H1 (cell line): ENCODE measurements at regions not wholly inside any gene's neighbourhood (a gene's known extent, or its start where the extent isn't known, plus 50 kb on each side); places are given as distances from the start of the nearest gene placed in this dataset.
"Not testable (repeated sequence)": the region's sequence is repeated elsewhere in the genome, so short reads cannot be mapped to it uniquely, and the experiment has no call there.

Experiments
- CHD2 ChIP-seq: IDR thresholded peaks from 2 replicates; pipeline ENCODE4 v1.6.1; 2012; ENCODE audit warnings: low read length, improper control_type of control experiment
- POLR2A ChIP-seq, 2 experiments: IDR thresholded peaks; 1 replicate in 1 of 2; 2 replicates in 1 of 2; pipeline ENCODE4 v1.6.1; 2011; ENCODE audit warnings: low read depth in 2 of 2, low read length in 2 of 2, mild to moderate bottlenecking in 2 of 2; ENCODE audit errors: control extremely low read depth in 1 of 2
- RAD21 ChIP-seq, 2 experiments: IDR thresholded peaks in 1 of 2; conservative IDR thresholded peaks in 1 of 2; 2 replicates each; pipeline ENCODE4 v1.6.1; 2011; ENCODE audit warnings: low read depth in 2 of 2, low read length in 2 of 2, improper control_type of control experiment in 1 of 2, inconsistent platforms in 1 of 2, mild to moderate bottlenecking in 1 of 2, moderate library complexity in 1 of 2
- TAF1 ChIP-seq: IDR thresholded peaks from 2 replicates; pipeline ENCODE4 v1.6.1; 2011; ENCODE audit warnings: mild to moderate bottlenecking, low read depth, low read length
- TF ChIP-seq, protein P1 (sequence below), 3 experiments: IDR thresholded peaks; 1 replicate in 2 of 3; 2 replicates in 1 of 3; pipeline versions ENCODE4 v1.5.1 to v1.6.1; 2011; ENCODE audit warnings: low read length in 3 of 3, mild to moderate bottlenecking in 3 of 3, inconsistent platforms in 2 of 3, low read depth in 1 of 3, moderate library complexity in 1 of 3; ENCODE audit not compliant: insufficient read depth in 1 of 3; ENCODE audit errors: control extremely low read depth in 1 of 3

DNA sequence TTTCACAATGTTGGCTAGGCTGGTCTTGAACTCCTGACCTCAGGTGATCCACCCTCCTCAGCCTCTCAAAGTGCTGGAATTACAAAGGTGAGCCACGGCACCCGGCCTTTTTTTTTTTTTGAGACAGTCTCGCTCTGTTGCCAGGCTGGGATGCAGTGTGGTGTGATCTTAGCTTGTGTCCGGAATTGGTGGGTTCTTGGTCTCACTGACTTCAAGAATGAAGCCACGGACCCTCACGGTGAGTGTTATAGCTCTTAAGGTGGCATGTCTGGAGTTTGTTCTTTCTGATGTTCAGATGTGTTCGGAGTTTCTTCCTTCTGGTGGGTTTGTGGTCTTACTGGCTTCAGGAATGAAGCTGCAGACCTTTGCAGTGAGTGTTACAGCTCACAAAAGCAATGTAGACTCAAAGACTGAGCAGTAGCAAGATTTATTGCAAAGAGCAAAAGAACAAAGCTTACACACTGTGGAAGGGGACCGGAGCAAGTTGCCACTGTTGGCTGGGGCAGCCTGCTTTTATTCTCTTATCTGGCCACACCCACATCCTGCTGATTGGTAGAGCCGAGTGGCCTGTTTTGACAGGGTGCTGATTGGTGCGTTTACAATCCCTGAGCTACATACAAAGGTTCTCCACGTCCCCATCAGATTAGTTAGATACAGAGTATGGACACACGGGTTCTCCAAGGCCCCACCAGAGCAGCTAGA, 69.1 kb upstream of the DDR1 start:
- TF ChIP-seq, protein P1, sequence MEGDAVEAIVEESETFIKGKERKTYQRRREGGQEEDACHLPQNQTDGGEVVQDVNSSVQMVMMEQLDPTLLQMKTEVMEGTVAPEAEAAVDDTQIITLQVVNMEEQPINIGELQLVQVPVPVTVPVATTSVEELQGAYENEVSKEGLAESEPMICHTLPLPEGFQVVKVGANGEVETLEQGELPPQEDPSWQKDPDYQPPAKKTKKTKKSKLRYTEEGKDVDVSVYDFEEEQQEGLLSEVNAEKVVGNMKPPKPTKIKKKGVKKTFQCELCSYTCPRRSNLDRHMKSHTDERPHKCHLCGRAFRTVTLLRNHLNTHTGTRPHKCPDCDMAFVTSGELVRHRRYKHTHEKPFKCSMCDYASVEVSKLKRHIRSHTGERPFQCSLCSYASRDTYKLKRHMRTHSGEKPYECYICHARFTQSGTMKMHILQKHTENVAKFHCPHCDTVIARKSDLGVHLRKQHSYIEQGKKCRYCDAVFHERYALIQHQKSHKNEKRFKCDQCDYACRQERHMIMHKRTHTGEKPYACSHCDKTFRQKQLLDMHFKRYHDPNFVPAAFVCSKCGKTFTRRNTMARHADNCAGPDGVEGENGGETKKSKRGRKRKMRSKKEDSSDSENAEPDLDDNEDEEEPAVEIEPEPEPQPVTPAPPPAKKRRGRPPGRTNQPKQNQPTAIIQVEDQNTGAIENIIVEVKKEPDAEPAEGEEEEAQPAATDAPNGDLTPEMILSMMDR (IDR thresholded peaks at IDR 0.05; ENCODE audit: control extremely low read depth in 1 of 3, insufficient read depth in 1 of 3, low read depth in 1 of 3, low read length in 3 of 3): not testable (repeated sequence)
- TF ChIP-seq RAD21 (IDR thresholded peaks at IDR 0.05 in 1 of 2, conservative IDR thresholded peaks at IDR 0.05 in 1 of 2; ENCODE audit: low read depth in 2 of 2, low read length in 2 of 2); POLR2A (IDR thresholded peaks at IDR 0.05; ENCODE audit: control extremely low read depth in 1 of 2, low read depth in 2 of 2, low read length in 2 of 2); TAF1; CHD2: not testable (repeated sequence)
